NCI-H510A (cell line): ENCODE measurements at regions not wholly inside any gene's neighbourhood (a gene's known extent, or its start where the extent isn't known, plus 50 kb on each side); places are given as distances from the start of the nearest gene placed in this dataset.

Source experiments
- DNase-seq: peaks from one replicate; lab custom pipeline; 2025; lab: John Stamatoyannopoulos, UW

GRCh38 chr6:29884261-29884660, 56.6 kb downstream of the HLA-G start:
- DNase-seq, result no peak

- DNase-seq, result no peak
These were observed 55.6 kb upstream of the HLA-A start for GRCh38 chr6:29886701-29887100.

- DNase-seq, result no peak
These were observed 55.0 kb upstream of the HLA-A start for GRCh38 chr6:29887330-29887818.

GRCh38 chr6:29887819-29888776, 54.2 kb upstream of the HLA-A start:
- DNase-seq, result peak; percentile 2
